ENCODE measurements at regions not wholly inside any gene's neighbourhood (a gene's known extent, or its start where the extent isn't known, plus 50 kb on each side); places are given as distances from the start of the nearest gene placed in this dataset.

GRCh38 chr3:103453152-103453551, 1018.3 kb downstream of the ZPLD1 start:
- no TSS peak for BruUV-seq (replicated peaks)
- no peaks in the 10 kb centered on the region for H3K9me3 ChIP-seq (ENCODE audit: control insufficient read depth, insufficient read depth, low read depth, low read length)
- no peak for DNase-seq (ENCODE audit: low read depth, low spot score)
- H3K36me3 ChIP-seq (ENCODE audit: control insufficient read depth, insufficient read depth, low read length), result no peaks in the 10 kb centered on the region
- intact Hi-C loops (cut with micrococcal nuclease; ENCODE audit: unreplicated experiment) (no loop called here), in situ Hi-C loops (cut with HindIII; ENCODE audit: low pct_unique_long_range_greater_than_20kb, low sequenced_read_pairs) (no loop called here)
- TF ChIP-seq POLR2AphosphoS5 (IDR thresholded peaks at IDR 0.05; ENCODE audit: low read depth, low read length) (no peak), TCF7L2 (IDR thresholded peaks at IDR 0.05; ENCODE audit: low read depth, low read length) (no peak), SIN3A (IDR thresholded peaks at IDR 0.05; ENCODE audit: borderline replicate concordance, insufficient read depth, low read depth, low read length) (no peak)
- TF ChIP-seq, protein P1, sequence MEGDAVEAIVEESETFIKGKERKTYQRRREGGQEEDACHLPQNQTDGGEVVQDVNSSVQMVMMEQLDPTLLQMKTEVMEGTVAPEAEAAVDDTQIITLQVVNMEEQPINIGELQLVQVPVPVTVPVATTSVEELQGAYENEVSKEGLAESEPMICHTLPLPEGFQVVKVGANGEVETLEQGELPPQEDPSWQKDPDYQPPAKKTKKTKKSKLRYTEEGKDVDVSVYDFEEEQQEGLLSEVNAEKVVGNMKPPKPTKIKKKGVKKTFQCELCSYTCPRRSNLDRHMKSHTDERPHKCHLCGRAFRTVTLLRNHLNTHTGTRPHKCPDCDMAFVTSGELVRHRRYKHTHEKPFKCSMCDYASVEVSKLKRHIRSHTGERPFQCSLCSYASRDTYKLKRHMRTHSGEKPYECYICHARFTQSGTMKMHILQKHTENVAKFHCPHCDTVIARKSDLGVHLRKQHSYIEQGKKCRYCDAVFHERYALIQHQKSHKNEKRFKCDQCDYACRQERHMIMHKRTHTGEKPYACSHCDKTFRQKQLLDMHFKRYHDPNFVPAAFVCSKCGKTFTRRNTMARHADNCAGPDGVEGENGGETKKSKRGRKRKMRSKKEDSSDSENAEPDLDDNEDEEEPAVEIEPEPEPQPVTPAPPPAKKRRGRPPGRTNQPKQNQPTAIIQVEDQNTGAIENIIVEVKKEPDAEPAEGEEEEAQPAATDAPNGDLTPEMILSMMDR (IDR thresholded peaks at IDR 0.05), result no peak
- TF ChIP-seq, protein P2, sequence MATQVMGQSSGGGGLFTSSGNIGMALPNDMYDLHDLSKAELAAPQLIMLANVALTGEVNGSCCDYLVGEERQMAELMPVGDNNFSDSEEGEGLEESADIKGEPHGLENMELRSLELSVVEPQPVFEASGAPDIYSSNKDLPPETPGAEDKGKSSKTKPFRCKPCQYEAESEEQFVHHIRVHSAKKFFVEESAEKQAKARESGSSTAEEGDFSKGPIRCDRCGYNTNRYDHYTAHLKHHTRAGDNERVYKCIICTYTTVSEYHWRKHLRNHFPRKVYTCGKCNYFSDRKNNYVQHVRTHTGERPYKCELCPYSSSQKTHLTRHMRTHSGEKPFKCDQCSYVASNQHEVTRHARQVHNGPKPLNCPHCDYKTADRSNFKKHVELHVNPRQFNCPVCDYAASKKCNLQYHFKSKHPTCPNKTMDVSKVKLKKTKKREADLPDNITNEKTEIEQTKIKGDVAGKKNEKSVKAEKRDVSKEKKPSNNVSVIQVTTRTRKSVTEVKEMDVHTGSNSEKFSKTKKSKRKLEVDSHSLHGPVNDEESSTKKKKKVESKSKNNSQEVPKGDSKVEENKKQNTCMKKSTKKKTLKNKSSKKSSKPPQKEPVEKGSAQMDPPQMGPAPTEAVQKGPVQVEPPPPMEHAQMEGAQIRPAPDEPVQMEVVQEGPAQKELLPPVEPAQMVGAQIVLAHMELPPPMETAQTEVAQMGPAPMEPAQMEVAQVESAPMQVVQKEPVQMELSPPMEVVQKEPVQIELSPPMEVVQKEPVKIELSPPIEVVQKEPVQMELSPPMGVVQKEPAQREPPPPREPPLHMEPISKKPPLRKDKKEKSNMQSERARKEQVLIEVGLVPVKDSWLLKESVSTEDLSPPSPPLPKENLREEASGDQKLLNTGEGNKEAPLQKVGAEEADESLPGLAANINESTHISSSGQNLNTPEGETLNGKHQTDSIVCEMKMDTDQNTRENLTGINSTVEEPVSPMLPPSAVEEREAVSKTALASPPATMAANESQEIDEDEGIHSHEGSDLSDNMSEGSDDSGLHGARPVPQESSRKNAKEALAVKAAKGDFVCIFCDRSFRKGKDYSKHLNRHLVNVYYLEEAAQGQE (IDR thresholded peaks at IDR 0.05; ENCODE audit: insufficient read depth in 1 of 2, low read depth in 2 of 2, low read length in 1 of 2), result no peak
- H3K4me3 ChIP-seq (ENCODE audit: low read depth in 2 of 2, low read length in 2 of 2), result no peak overlapping the region
- no peaks in the 10 kb centered on the region for H3K4me1 ChIP-seq (ENCODE audit: control insufficient read depth, insufficient read depth, low read length)
- H3K27ac ChIP-seq (ENCODE audit: low read length), result no peak overlapping the region
- H3K27me3 ChIP-seq (ENCODE audit: control insufficient read depth, insufficient read depth, low read length), result no peaks in the 10 kb centered on the region
- CTCF ChIA-PET, result no interaction called here
- POLR2A ChIA-PET, result no interaction called here
- no peak for ATAC-seq

- Histone ChIP-seq H3K4me1 (ENCODE audit: control insufficient read depth, insufficient read depth, low read length) (no peaks in the 10 kb centered on the region), H3K4me3 (ENCODE audit: low read depth in 2 of 2, low read length in 2 of 2) (no peak overlapping the region), H3K27me3 (ENCODE audit: control insufficient read depth, insufficient read depth, low read length) (no peaks in the 10 kb centered on the region), H3K9me3 (ENCODE audit: control insufficient read depth, insufficient read depth, low read depth, low read length) (0 out of 2 replicates have a peak, but pooled peaks cover 4% of the 10 kb centered on the region), H3K27ac (ENCODE audit: low read length) (no peak overlapping the region), H3K36me3 (ENCODE audit: control insufficient read depth, insufficient read depth, low read length) (no peaks in the 10 kb centered on the region)
- in situ Hi-C loops (cut with HindIII; ENCODE audit: low pct_unique_long_range_greater_than_20kb, low sequenced_read_pairs) (no loop called here), intact Hi-C loops (cut with micrococcal nuclease; ENCODE audit: unreplicated experiment) (no loop called here)
- TF ChIP-seq, protein P1 (IDR thresholded peaks at IDR 0.05), result no peak
- TF ChIP-seq, protein P2 (IDR thresholded peaks at IDR 0.05; ENCODE audit: insufficient read depth in 1 of 2, low read depth in 2 of 2, low read length in 1 of 2), result no peak
- TF ChIP-seq POLR2AphosphoS5 (IDR thresholded peaks at IDR 0.05; ENCODE audit: low read depth, low read length) (no peak), SIN3A (IDR thresholded peaks at IDR 0.05; ENCODE audit: borderline replicate concordance, insufficient read depth, low read depth, low read length) (no peak), TCF7L2 (IDR thresholded peaks at IDR 0.05; ENCODE audit: low read depth, low read length) (no peak)
- BruUV-seq (replicated peaks), result no TSS peak
- ChIA-PET CTCF (interaction anchor here (0.7 kb wide), 1 partner anchor 1295 kb away, joined by 3 read pairs; no protein-coding TSS in a partner anchor), POLR2A (no interaction called here)
- DNase-seq (ENCODE audit: low read depth, low spot score), result no peak
- ATAC-seq, result no peak
Observed at GRCh38 chr3:103459815-103460214, 1025.0 kb downstream of the ZPLD1 start.
